ENCODE measurements at regions not wholly inside any gene's neighbourhood (a gene's known extent, or its start where the extent isn't known, plus 50 kb on each side); places are given as distances from the start of the nearest gene placed in this dataset.

DNA sequence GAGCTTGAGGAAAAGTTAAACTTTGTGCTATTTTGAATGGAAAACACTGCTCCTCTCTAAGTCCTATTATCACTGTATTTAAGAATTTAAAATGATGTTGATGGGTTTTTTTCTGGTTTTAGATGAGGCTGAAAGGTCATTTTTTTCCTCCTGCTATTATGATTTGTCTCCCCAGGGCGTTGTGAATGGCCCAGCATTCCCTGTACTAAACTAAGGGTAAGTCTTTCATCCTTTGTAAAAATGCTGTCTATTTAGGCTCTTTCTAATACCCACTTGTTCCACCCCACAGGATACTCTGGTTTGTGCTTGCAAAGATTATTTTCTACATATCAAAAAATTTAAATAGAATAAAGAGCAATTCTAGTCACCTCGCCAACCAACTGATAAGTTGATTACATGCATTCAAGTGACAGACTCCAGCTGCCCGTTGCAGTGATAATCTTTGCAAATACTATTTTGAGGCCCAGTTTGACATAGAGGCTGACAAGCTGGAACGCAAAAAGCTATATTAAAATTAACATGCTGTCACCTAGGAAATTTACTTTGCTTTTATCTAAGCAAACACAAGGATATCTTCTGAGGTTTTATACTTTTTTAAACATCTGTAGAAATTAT lies 222.3 kb upstream of the TMEM229A start:
- ATAC-seq, result peak in 1 of 4 donors; percentile 73
- Histone ChIP-seq H3K36me3 (no peaks in the 10 kb centered on the region), H3K4me3 (no peak overlapping the region), H3K27me3 (no peaks in the 10 kb centered on the region), H3K27ac (peak overlapping the region in 3 of 12 donors; percentile 4 to 47 (median 33)), H3K9me3 (no peaks in the 10 kb centered on the region), H3K4me1 (peaks cover 0 to 11% (median 0%) of the 10 kb centered on the region in 12 donors)
- TF ChIP-seq POLR2A (IDR thresholded peaks at IDR 0.05), result no peak
- TF ChIP-seq, protein P1, sequence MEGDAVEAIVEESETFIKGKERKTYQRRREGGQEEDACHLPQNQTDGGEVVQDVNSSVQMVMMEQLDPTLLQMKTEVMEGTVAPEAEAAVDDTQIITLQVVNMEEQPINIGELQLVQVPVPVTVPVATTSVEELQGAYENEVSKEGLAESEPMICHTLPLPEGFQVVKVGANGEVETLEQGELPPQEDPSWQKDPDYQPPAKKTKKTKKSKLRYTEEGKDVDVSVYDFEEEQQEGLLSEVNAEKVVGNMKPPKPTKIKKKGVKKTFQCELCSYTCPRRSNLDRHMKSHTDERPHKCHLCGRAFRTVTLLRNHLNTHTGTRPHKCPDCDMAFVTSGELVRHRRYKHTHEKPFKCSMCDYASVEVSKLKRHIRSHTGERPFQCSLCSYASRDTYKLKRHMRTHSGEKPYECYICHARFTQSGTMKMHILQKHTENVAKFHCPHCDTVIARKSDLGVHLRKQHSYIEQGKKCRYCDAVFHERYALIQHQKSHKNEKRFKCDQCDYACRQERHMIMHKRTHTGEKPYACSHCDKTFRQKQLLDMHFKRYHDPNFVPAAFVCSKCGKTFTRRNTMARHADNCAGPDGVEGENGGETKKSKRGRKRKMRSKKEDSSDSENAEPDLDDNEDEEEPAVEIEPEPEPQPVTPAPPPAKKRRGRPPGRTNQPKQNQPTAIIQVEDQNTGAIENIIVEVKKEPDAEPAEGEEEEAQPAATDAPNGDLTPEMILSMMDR (IDR thresholded peaks at IDR 0.05), result no peak
- no peak for DNase-seq
- WGBS, 4 donors, result 13 to 24% (median 18%) methylated on average over 4 of the region's 4 CpGs
- intact Hi-C loops (cut with DNase I), result no loop called here

DNA sequence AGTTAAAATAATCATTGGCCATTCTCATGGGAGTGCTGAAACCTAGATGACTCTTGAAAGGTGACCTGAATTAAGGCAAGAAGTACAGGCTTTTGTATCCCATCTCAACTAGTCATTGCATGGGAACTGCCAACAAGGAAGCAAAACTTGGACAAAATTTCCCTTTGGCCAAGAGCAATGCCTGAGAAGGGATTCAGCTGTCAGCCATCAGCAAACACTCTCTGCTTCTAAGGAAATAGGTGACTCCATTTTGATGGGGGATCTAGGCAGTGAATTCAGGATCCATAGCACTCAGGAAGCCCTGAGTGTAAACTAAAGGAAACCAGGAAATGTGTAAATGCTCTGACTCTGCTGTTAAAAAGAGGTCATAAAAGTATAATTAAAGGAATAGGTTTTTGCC lies 221.5 kb upstream of the TMEM229A start:
- H3K36me3 ChIP-seq, result no peaks in the 10 kb centered on the region
- peaks cover 0 to 11% (median 0%) of the 10 kb centered on the region in 12 donors for H3K4me1 ChIP-seq
- H3K4me3 ChIP-seq, result no peak overlapping the region
- no peak overlapping the region for H3K27ac ChIP-seq
- ATAC-seq (peak in 1 of 4 donors; percentile 10), DNase-seq (no peak)
- H3K9me3 ChIP-seq, result no peaks in the 10 kb centered on the region
- TF ChIP-seq, protein P1 (IDR thresholded peaks at IDR 0.05), result no peak
- no peak for TF ChIP-seq POLR2A (IDR thresholded peaks at IDR 0.05)
- no peaks in the 10 kb centered on the region for H3K27me3 ChIP-seq
- intact Hi-C loops (cut with DNase I), result no loop called here

DNA sequence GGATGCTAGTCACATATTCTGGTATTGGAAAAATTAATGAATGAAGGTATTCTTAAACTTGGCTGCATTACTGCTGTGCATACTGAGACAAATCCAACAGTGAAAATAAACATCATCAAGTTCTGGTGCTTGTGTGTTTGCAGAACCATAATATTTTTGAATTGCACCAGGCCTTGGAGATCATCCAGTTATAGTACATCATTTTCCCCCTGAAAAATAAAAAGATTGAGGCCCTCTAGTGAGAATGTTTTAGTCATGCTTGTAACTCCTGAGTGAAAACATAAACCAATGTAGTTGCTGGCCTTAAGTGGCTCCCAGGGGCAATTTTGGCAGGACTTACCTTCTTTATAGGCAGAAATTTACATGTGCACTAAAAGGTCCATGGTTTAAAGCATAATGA lies 218.8 kb upstream of the TMEM229A start:
- no peak for TF ChIP-seq POLR2A (IDR thresholded peaks at IDR 0.05)
- TF ChIP-seq, protein P1 (IDR thresholded peaks at IDR 0.05), result no peak
- Histone ChIP-seq H3K4me1 (peaks cover 0 to 7% (median 0%) of the 10 kb centered on the region in 12 donors), H3K27ac (no peak overlapping the region), H3K27me3 (no peaks in the 10 kb centered on the region), H3K4me3 (no peak overlapping the region), H3K9me3 (no peaks in the 10 kb centered on the region), H3K36me3 (no peaks in the 10 kb centered on the region)
- DNase-seq (no peak), ATAC-seq (no peak)
- intact Hi-C loops (cut with DNase I), result no loop called here

DNA sequence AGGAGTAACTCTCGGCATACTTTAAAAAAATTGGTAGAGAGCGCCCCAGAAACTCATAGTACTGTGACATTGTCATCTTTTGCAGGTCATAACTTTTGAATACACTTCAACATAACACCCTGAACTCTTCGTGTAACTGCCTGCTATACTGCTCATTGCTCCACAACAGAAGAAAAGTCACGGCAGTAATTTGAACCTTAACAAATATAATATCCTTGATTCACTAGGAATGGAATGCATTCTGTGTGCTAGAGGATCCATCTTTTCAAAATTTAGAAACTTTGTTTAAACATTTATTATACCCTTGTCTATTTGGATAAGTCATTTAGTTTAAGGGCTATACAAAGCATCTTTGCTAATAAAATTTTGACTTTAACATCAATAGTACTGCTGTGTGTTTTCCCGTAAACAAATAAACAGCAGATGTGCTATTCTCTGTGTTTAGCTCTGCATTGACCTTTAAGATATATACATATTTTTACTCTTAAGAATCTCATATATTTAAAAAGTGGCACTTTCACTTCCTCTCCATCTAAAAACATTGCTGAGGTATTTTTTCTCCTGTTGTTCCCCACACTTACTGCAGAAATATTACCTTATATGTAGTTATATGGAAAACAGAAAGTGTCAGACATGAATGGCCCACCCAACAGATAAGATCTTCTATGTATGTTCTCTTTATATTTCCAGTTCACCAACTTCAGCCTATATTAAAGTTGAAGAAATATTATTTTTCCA lies 217.6 kb upstream of the TMEM229A start:
- intact Hi-C loops (cut with DNase I), result no loop called here
- Histone ChIP-seq H3K27ac (no peak overlapping the region), H3K36me3 (no peaks in the 10 kb centered on the region), H3K4me1 (peaks cover 0 to 2% (median 0%) of the 10 kb centered on the region in 12 donors), H3K4me3 (no peak overlapping the region), H3K9me3 (no peaks in the 10 kb centered on the region), H3K27me3 (no peaks in the 10 kb centered on the region)
- ATAC-seq, result no peak
- TF ChIP-seq POLR2A (IDR thresholded peaks at IDR 0.05), result no peak
- TF ChIP-seq, protein P1 (IDR thresholded peaks at IDR 0.05), result no peak
- WGBS, 4 donors, result 78 to 85% (median 80%) methylated on average over 5 of the region's 5 CpGs
- no peak for DNase-seq
